ENCODE measurements at regions not wholly inside any gene's neighbourhood (a gene's known extent, or its start where the extent isn't known, plus 50 kb on each side); places are given as distances from the start of the nearest gene placed in this dataset.

GRCh38 chr16:5730783-5731182, 633.2 kb upstream of the EEF2KMT start:
- intact Hi-C loops (cut with micrococcal nuclease; ENCODE audit: unreplicated experiment) = no loop called here
- Histone ChIP-seq H3K9me2 (ENCODE audit: insufficient read depth, low read length) (no peaks in the 10 kb centered on the region), H3K4me2 (ENCODE audit: low read length) (no peak overlapping the region), H2AFZ (ENCODE audit: low read length) (no peak overlapping the region), H3K36me3 (ENCODE audit: insufficient read depth, low read length) (no peaks in the 10 kb centered on the region), H3K27ac (ENCODE audit: low read depth, low read length, poor library complexity, severe bottlenecking) (no peak overlapping the region), H3K4me3 (ENCODE audit: low read depth, low read length, poor library complexity, severe bottlenecking) (no peak overlapping the region), H3K4me1 (ENCODE audit: insufficient read depth, low read length, poor library complexity, severe bottlenecking) (no peaks in the 10 kb centered on the region), H4K20me1 (ENCODE audit: insufficient read depth, low read length) (no peaks in the 10 kb centered on the region), H3K9me3 (ENCODE audit: low read length) (no peaks in the 10 kb centered on the region), H3K79me2 (ENCODE audit: insufficient read depth, low read depth, low read length) (no peaks in the 10 kb centered on the region)
- BruUV-seq (replicated peaks) = no TSS peak
- POLR2A ChIA-PET = no interaction called here
- DNase-seq (ENCODE audit: low spot score) = no peak
- CTCF ChIA-PET (ENCODE audit: unreplicated experiment) = no interaction called here
- TF ChIP-seq EZH2phosphoT487 (IDR thresholded peaks at IDR 0.05; ENCODE audit: borderline replicate concordance, low read depth, low read length) (no peak), CTCF (conservative IDR thresholded peaks at IDR 0.05; ENCODE audit: low read length) (no peak)

GRCh38 chr16:5722116-5722619, 624.6 kb upstream of the EEF2KMT start:
- intact Hi-C loops (cut with micrococcal nuclease; ENCODE audit: unreplicated experiment) = no loop called here
- no peaks in the 10 kb centered on the region for H3K79me2 ChIP-seq (ENCODE audit: insufficient read depth, low read depth, low read length)
- H4K20me1 ChIP-seq (ENCODE audit: insufficient read depth, low read length) = no peaks in the 10 kb centered on the region
- TF ChIP-seq CTCF (conservative IDR thresholded peaks at IDR 0.05; ENCODE audit: low read length) = no peak
- TF ChIP-seq EZH2phosphoT487 (IDR thresholded peaks at IDR 0.05; ENCODE audit: borderline replicate concordance, low read depth, low read length) = no peak
- H3K4me3 ChIP-seq (ENCODE audit: low read depth, low read length, poor library complexity, severe bottlenecking) = no peak overlapping the region
- CTCF ChIA-PET (ENCODE audit: unreplicated experiment) = no interaction called here
- no peak overlapping the region for H3K27ac ChIP-seq (ENCODE audit: low read depth, low read length, poor library complexity, severe bottlenecking)
- no peaks in the 10 kb centered on the region for H3K9me3 ChIP-seq (ENCODE audit: low read length)
- no peaks in the 10 kb centered on the region for H3K4me1 ChIP-seq (ENCODE audit: insufficient read depth, low read length, poor library complexity, severe bottlenecking)
- no peaks in the 10 kb centered on the region for H3K36me3 ChIP-seq (ENCODE audit: insufficient read depth, low read length)
- no peak overlapping the region for H2AFZ ChIP-seq (ENCODE audit: low read length)
- BruUV-seq (replicated peaks) = no TSS peak
- H3K9me2 ChIP-seq (ENCODE audit: insufficient read depth, low read length) = no peaks in the 10 kb centered on the region
- POLR2A ChIA-PET = no interaction called here
- no peak overlapping the region for H3K4me2 ChIP-seq (ENCODE audit: low read length)
- no peak for DNase-seq (ENCODE audit: low spot score)

- CTCF ChIA-PET (ENCODE audit: unreplicated experiment) = no interaction called here
- H3K4me2 ChIP-seq (ENCODE audit: low read length) = no peak overlapping the region
- H3K4me1 ChIP-seq (ENCODE audit: insufficient read depth, low read length, poor library complexity, severe bottlenecking) = no peaks in the 10 kb centered on the region
- no peaks in the 10 kb centered on the region for H3K9me2 ChIP-seq (ENCODE audit: insufficient read depth, low read length)
- no TSS peak for BruUV-seq (replicated peaks)
- TF ChIP-seq EZH2phosphoT487 (IDR thresholded peaks at IDR 0.05; ENCODE audit: borderline replicate concordance, low read depth, low read length) (no peak), CTCF (conservative IDR thresholded peaks at IDR 0.05; ENCODE audit: low read length) (no peak)
- no peak overlapping the region for H3K27ac ChIP-seq (ENCODE audit: low read depth, low read length, poor library complexity, severe bottlenecking)
- no peaks in the 10 kb centered on the region for H3K36me3 ChIP-seq (ENCODE audit: insufficient read depth, low read length)
- DNase-seq (ENCODE audit: low spot score) = no peak
- POLR2A ChIA-PET = no interaction called here
- no peaks in the 10 kb centered on the region for H3K9me3 ChIP-seq (ENCODE audit: low read length)
- intact Hi-C loops (cut with micrococcal nuclease; ENCODE audit: unreplicated experiment) = no loop called here
- H2AFZ ChIP-seq (ENCODE audit: low read length) = no peak overlapping the region
- no peaks in the 10 kb centered on the region for H4K20me1 ChIP-seq (ENCODE audit: insufficient read depth, low read length)
- no peak overlapping the region for H3K4me3 ChIP-seq (ENCODE audit: low read depth, low read length, poor library complexity, severe bottlenecking)
- H3K79me2 ChIP-seq (ENCODE audit: insufficient read depth, low read depth, low read length) = no peaks in the 10 kb centered on the region
Observed at GRCh38 chr16:5715155-5715554, 617.6 kb upstream of the EEF2KMT start.
